Stimulated activated CD4-positive, alpha-beta T cell treated with anti-CD3 and anti-CD28 coated beads, Interleukin-4, amount 100 ng/mL, for 24 hours (primary cell): ENCODE measurements at regions not wholly inside any gene's neighbourhood (a gene's known extent, or its start where the extent isn't known, plus 50 kb on each side); places are given as distances from the start of the nearest gene placed in this dataset.
A peak's percentile ranks its signal among the peaks of the same experiment; 100 is the strongest.

Source experiments
- DNase-seq: peaks from one replicate; pipeline ENCODE4 v3.0.0-alpha.2; 2020

GRCh38 chr7:130931423-130931822, 197.4 kb upstream of the KLF14 start:
- DNase-seq: no peak

- no peak for DNase-seq
Measured at GRCh38 chr7:130932088-130932487, 198.1 kb upstream of the KLF14 start.

GRCh38 chr7:130932667-130933432, 198.8 kb upstream of the KLF14 start:
- no peak for DNase-seq

GRCh38 chr7:130933919-130934318, 199.9 kb upstream of the KLF14 start:
- no peak for DNase-seq

GRCh38 chr7:130935564-130936157, 201.7 kb upstream of the KLF14 start:
- DNase-seq: no peak

GRCh38 chr7:130936202-130936931, 202.4 kb upstream of the KLF14 start:
- no peak for DNase-seq

GRCh38 chr7:130937016-130937415, 203.0 kb upstream of the KLF14 start:
- DNase-seq: no peak

GRCh38 chr7:130937830-130938229, 203.8 kb upstream of the KLF14 start:
- no peak for DNase-seq

GRCh38 chr7:130938661-130939060, 204.7 kb upstream of the KLF14 start:
- DNase-seq: no peak

- DNase-seq: no peak
Measured at GRCh38 chr7:130939321-130940095, 205.5 kb upstream of the KLF14 start.

GRCh38 chr7:130940326-130940725, 206.3 kb upstream of the KLF14 start:
- DNase-seq: no peak

GRCh38 chr7:130940907-130941306, 206.9 kb upstream of the KLF14 start:
- DNase-seq: no peak

- peak; percentile 45 for DNase-seq
Measured at GRCh38 chr7:130941322-130942210, 207.6 kb upstream of the KLF14 start.

- DNase-seq: no peak
Measured at GRCh38 chr7:130942211-130942964, 208.4 kb upstream of the KLF14 start.

GRCh38 chr7:130943336-130943901, 209.4 kb upstream of the KLF14 start:
- no peak for DNase-seq

- DNase-seq: no peak
Measured at GRCh38 chr7:130943981-130944380, 210.0 kb upstream of the KLF14 start.

GRCh38 chr7:130944997-130945396, 211.0 kb upstream of the KLF14 start:
- DNase-seq: no peak

GRCh38 chr7:130945411-130945811, 211.4 kb upstream of the KLF14 start:
- no peak for DNase-seq

- no peak for DNase-seq
Measured at GRCh38 chr7:130946114-130946513, 212.1 kb upstream of the KLF14 start.

GRCh38 chr7:130947792-130948580, 214.0 kb upstream of the KLF14 start:
- no peak for DNase-seq
